ENCODE measurements at regions not wholly inside any gene's neighbourhood (a gene's known extent, or its start where the extent isn't known, plus 50 kb on each side); places are given as distances from the start of the nearest gene placed in this dataset.
"Not testable (repeated sequence)": the region's sequence is repeated elsewhere in the genome, so short reads cannot be mapped to it uniquely, and the experiment has no call there.

DNA sequence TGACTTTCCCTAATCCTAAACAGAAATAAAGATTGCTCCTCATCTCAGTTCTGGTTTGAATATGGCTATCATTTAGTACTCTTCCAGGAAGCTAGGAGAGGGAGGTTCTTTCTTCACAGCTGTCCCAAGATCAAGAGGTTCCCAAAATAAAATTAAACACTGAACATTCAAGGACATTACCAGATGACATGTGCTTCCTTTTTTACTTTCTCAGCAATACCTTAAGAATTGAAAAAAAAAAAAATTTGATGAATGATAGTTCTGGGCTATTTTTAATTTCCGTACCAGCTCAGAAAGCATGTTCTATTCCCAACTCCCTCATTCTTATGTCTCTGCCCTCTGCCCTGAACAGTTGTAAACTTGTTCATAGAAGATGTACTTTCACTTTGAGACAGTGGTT is 61.7 kb upstream of the MYL1 start:
- no peak for TF ChIP-seq CTCF (conservative IDR thresholded peaks at IDR 0.05 in 1 of 2, IDR thresholded peaks at IDR 0.05 in 1 of 2; ENCODE audit: low read depth in 1 of 2, low read length in 2 of 2)
- no peak for TF ChIP-seq EZH2 (IDR thresholded peaks at IDR 0.05; ENCODE audit: low read length, missing control alignments)

DNA sequence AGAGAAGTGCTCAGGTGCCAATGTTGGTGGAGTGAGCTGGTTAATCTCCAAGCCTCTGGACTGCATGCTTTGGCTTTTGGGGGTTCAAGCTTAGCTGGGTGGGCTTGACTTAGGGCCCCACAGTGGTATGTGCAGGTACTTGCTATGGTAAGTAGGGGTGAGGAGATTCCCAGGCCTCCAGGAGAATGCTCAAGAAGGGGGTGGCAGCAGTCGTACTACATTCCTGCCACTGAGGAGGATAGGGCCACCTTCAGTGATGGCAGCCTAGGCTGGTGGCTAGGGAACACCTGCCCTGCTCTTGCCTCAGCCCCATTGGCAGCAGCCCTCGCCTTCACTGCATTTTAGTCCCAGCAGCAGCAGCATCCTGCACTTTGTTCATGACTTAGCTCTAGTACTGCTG is 55.6 kb upstream of the MYL1 start:
- H3K4me2 ChIP-seq (ENCODE audit: extremely low read depth, insufficient read depth, low read length) = no peak overlapping the region
- no peaks in the 10 kb centered on the region for H3K27me3 ChIP-seq (ENCODE audit: control insufficient read depth, insufficient read depth, low read length)
- H3K4me3 ChIP-seq (replicated peaks in 1 of 4; ENCODE audit: control extremely low read depth in 1 of 4, insufficient read depth in 1 of 4, low read depth in 3 of 4, low read length in 4 of 4) = no peak overlapping the region
- no peaks in the 10 kb centered on the region for H3K79me2 ChIP-seq (ENCODE audit: control insufficient read depth, insufficient read depth, low read length)
- no peak overlapping the region for H2AFZ ChIP-seq (ENCODE audit: low read length)
- no peaks in the 10 kb centered on the region for H3K9me3 ChIP-seq (ENCODE audit: control insufficient read depth, insufficient read depth, low read depth, low read length)
- H4K20me1 ChIP-seq (ENCODE audit: control insufficient read depth, extremely low read depth, insufficient read depth, low read length) = no peaks in the 10 kb centered on the region
- no peak for DNase-seq (ENCODE audit: low read depth in 2 of 2)
- TF ChIP-seq CTCF (conservative IDR thresholded peaks at IDR 0.05 in 1 of 2, IDR thresholded peaks at IDR 0.05 in 1 of 2; ENCODE audit: low read depth in 1 of 2, low read length in 2 of 2) (no peak), EZH2 (IDR thresholded peaks at IDR 0.05; ENCODE audit: low read length, missing control alignments) (no peak)
- H3K9ac ChIP-seq (ENCODE audit: insufficient read depth, low read length) = no peak overlapping the region
- no peaks in the 10 kb centered on the region for H3K36me3 ChIP-seq (ENCODE audit: control insufficient read depth, insufficient read depth, low read length)
- H3K27ac ChIP-seq (ENCODE audit: insufficient read depth, low read length) = no peak overlapping the region
- no peaks in the 10 kb centered on the region for H3K4me1 ChIP-seq (ENCODE audit: control insufficient read depth, extremely low read depth, insufficient read depth, low read length)

More for the DNA sequence above, 61.7 kb upstream of the MYL1 start:
- no peak for DNase-seq (ENCODE audit: low read depth in 2 of 2)
- Histone ChIP-seq H3K27me3 (ENCODE audit: control insufficient read depth, insufficient read depth, low read length) (no peaks in the 10 kb centered on the region), H3K4me1 (ENCODE audit: control insufficient read depth, extremely low read depth, insufficient read depth, low read length) (no peaks in the 10 kb centered on the region), H2AFZ (ENCODE audit: low read length) (no peak overlapping the region), H3K4me3 (replicated peaks in 1 of 4; ENCODE audit: control extremely low read depth in 1 of 4, insufficient read depth in 1 of 4, low read depth in 3 of 4, low read length in 4 of 4) (no peak overlapping the region), H3K9ac (ENCODE audit: insufficient read depth, low read length) (no peak overlapping the region), H3K4me2 (ENCODE audit: extremely low read depth, insufficient read depth, low read length) (no peak overlapping the region), H4K20me1 (ENCODE audit: control insufficient read depth, extremely low read depth, insufficient read depth, low read length) (no peaks in the 10 kb centered on the region), H3K9me3 (ENCODE audit: control insufficient read depth, insufficient read depth, low read depth, low read length) (no peaks in the 10 kb centered on the region), H3K36me3 (ENCODE audit: control insufficient read depth, insufficient read depth, low read length) (no peaks in the 10 kb centered on the region), H3K27ac (ENCODE audit: insufficient read depth, low read length) (no peak overlapping the region), H3K79me2 (ENCODE audit: control insufficient read depth, insufficient read depth, low read length) (no peaks in the 10 kb centered on the region)

GRCh38 chr2:210366675-210367080 is 51.7 kb upstream of the MYL1 start:
- Histone ChIP-seq H3K36me3 (ENCODE audit: control insufficient read depth, insufficient read depth, low read length) (no peaks in the 10 kb centered on the region), H3K9ac (ENCODE audit: insufficient read depth, low read length) (no peak overlapping the region), H3K9me3 (ENCODE audit: control insufficient read depth, insufficient read depth, low read depth, low read length) (no peaks in the 10 kb centered on the region), H3K4me2 (ENCODE audit: extremely low read depth, insufficient read depth, low read length) (no peak overlapping the region), H3K27me3 (ENCODE audit: control insufficient read depth, insufficient read depth, low read length) (no peaks in the 10 kb centered on the region), H3K4me3 (replicated peaks in 1 of 4; ENCODE audit: control extremely low read depth in 1 of 4, insufficient read depth in 1 of 4, low read depth in 3 of 4, low read length in 4 of 4) (no peak overlapping the region), H3K27ac (ENCODE audit: insufficient read depth, low read length) (no peak overlapping the region), H4K20me1 (ENCODE audit: control insufficient read depth, extremely low read depth, insufficient read depth, low read length) (no peaks in the 10 kb centered on the region), H3K79me2 (ENCODE audit: control insufficient read depth, insufficient read depth, low read length) (no peaks in the 10 kb centered on the region), H3K4me1 (ENCODE audit: control insufficient read depth, extremely low read depth, insufficient read depth, low read length) (no peaks in the 10 kb centered on the region), H2AFZ (ENCODE audit: low read length) (no peak overlapping the region)
- DNase-seq (ENCODE audit: low read depth in 2 of 2) = peak in 1 of 2 donors; percentile 51
- TF ChIP-seq EZH2 (IDR thresholded peaks at IDR 0.05; ENCODE audit: low read length, missing control alignments) (no peak), CTCF (conservative IDR thresholded peaks at IDR 0.05 in 1 of 2, IDR thresholded peaks at IDR 0.05 in 1 of 2; ENCODE audit: low read depth in 1 of 2, low read length in 2 of 2) (no peak)

DNA sequence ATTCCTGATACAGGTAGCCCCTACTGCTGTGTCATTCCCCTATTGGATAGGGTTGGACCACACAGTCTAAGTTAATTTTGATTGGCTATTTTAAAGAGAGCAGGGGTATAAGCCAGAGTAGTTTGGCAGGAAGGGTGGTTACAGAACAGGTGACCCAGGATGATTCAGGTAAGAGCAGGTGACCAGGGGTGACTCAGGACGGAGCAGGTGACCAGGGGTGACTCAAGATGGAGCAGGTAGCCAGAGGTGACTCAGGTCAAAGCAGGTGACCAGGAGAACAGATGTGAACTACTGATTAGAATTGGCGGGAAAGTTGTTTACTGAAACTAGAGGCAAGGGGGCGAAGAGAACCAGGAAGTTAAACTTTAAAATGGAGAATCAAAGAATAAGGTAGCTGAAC is 50.5 kb upstream of the MYL1 start:
- not testable (repeated sequence) for H3K79me2 ChIP-seq (ENCODE audit: control insufficient read depth, insufficient read depth, low read length); H3K9ac ChIP-seq (ENCODE audit: insufficient read depth, low read length); H3K9me3 ChIP-seq (ENCODE audit: control insufficient read depth, insufficient read depth, low read depth, low read length); H3K4me2 ChIP-seq (ENCODE audit: extremely low read depth, insufficient read depth, low read length); H3K27ac ChIP-seq (ENCODE audit: insufficient read depth, low read length); DNase-seq (ENCODE audit: low read depth in 2 of 2); H3K27me3 ChIP-seq (ENCODE audit: control insufficient read depth, insufficient read depth, low read length); H4K20me1 ChIP-seq (ENCODE audit: control insufficient read depth, extremely low read depth, insufficient read depth, low read length); H3K36me3 ChIP-seq (ENCODE audit: control insufficient read depth, insufficient read depth, low read length); H3K4me1 ChIP-seq (ENCODE audit: control insufficient read depth, extremely low read depth, insufficient read depth, low read length); H2AFZ ChIP-seq (ENCODE audit: low read length); H3K4me3 ChIP-seq (replicated peaks in 1 of 4; ENCODE audit: control extremely low read depth in 1 of 4, insufficient read depth in 1 of 4, low read depth in 3 of 4, low read length in 4 of 4)

Measured in fibroblast of lung (primary cell).